Endothelial cell of umbilical vein (primary cell): ENCODE measurements at regions not wholly inside any gene's neighbourhood (a gene's known extent, or its start where the extent isn't known, plus 50 kb on each side); places are given as distances from the start of the nearest gene placed in this dataset.

Experiments
- BruUV-seq: library from RNA; stranded (reverse); fragments of 400-500 nt; replicated peaks from 2 replicates; lab custom pipeline; 2021; lab: Mats Ljungman, UMichigan
- CTCF ChIA-PET: fragments of 300-600, 350-600 bp; sonication (Branson Sonifier 250); formaldehyde crosslinking; loops from one replicate; lab custom pipeline; 2021; ENCODE audit warnings: antibody characterized with exemption, inconsistent platforms; lab: Charles Lee
- POLR2A ChIA-PET: fragments of 300-600, 350-600 bp; sonication (Branson Sonifier 250); formaldehyde crosslinking; loops from one replicate; lab custom pipeline; 2021; ENCODE audit warnings: antibody characterized with exemption, inconsistent platforms; lab: Charles Lee
- DNase-seq: peaks from one replicate; pipeline ENCODE4 v3.0.0-alpha.2; 2011; ENCODE audit warnings: low read depth, low spot score
- FAIRE-seq: peaks from 2 replicates; lab custom pipeline; 2011; peaks lifted over from hg19 to GRCh38; lab: Jason Lieb, UNC
- H2AFZ ChIP-seq: 2 replicates; pipeline ENCODE4 v1.6.0; 2012; ENCODE audit warnings: low read depth, low read length, control low read depth, inconsistent platforms
- H3K27ac ChIP-seq: 2 replicates; pipeline ENCODE4 v1.5.1; 2011; ENCODE audit warnings: low read depth, mild to moderate bottlenecking, control low read depth, low read length, moderate library complexity; ENCODE audit not compliant: insufficient read depth
- H3K27me3 ChIP-seq, 2 experiments: 2 replicates each; pipeline versions ENCODE4 v1.6.0 to v1.6.1; 2011; ENCODE audit warnings: low read length in 2 of 2, mixed read lengths in 1 of 2; ENCODE audit not compliant: control insufficient read depth in 2 of 2, insufficient read depth in 2 of 2
- H3K36me3 ChIP-seq, 2 experiments: 2 replicates in 1 of 2; 3 replicates in 1 of 2; pipeline ENCODE4 v1.5.1; 2011; ENCODE audit warnings: low read length in 2 of 2, mild to moderate bottlenecking in 1 of 2, moderate library complexity in 1 of 2; ENCODE audit not compliant: control insufficient read depth in 2 of 2, insufficient read depth in 2 of 2; ENCODE audit errors: extremely low read depth in 1 of 2
- H3K4me1 ChIP-seq: 3 replicates; pipeline ENCODE4 v1.5.1; 2011; ENCODE audit warnings: mild to moderate bottlenecking, low read length; ENCODE audit not compliant: control insufficient read depth, insufficient read depth; ENCODE audit errors: extremely low read depth
- H3K4me2 ChIP-seq: 2 replicates; pipeline ENCODE4 v1.6.1; 2011; ENCODE audit warnings: low read length, control low read depth, mixed read lengths; ENCODE audit not compliant: insufficient read depth
- H3K4me3 ChIP-seq, 3 experiments: fragments of 200-600 bp in 1 of 3; sonication (generic), shearing (Covaris generic) in 1 of 3; replicated peaks in 1 of 3; 2 replicates each; pipeline ENCODE4 v1.5.1; 2011 to 2016; ENCODE audit warnings: control low read depth in 3 of 3, low read length in 3 of 3, mild to moderate bottlenecking in 2 of 3, inconsistent platforms in 1 of 3, low read depth in 1 of 3, moderate library complexity in 1 of 3; ENCODE audit not compliant: insufficient read depth in 1 of 3
- H3K79me2 ChIP-seq: 2 replicates; pipeline ENCODE4 v1.6.0; 2012; ENCODE audit warnings: low read length, inconsistent platforms; ENCODE audit not compliant: control insufficient read depth, insufficient read depth
- H3K9ac ChIP-seq: replicated peaks from 2 replicates; pipeline ENCODE3; 2011; ENCODE audit warnings: low read length, control low read depth; ENCODE audit not compliant: insufficient read depth; ENCODE audit errors: extremely low read depth
- H3K9me1 ChIP-seq: replicated peaks from 3 replicates; pipeline ENCODE4 v1.6.0; 2011; ENCODE audit warnings: mild to moderate bottlenecking, low read length; ENCODE audit not compliant: control insufficient read depth, insufficient read depth; ENCODE audit errors: extremely low read depth
- H3K9me3 ChIP-seq: replicated peaks from 2 replicates; pipeline ENCODE4 v1.5.1; 2012; ENCODE audit warnings: low read length, inconsistent platforms; ENCODE audit not compliant: control insufficient read depth, insufficient read depth
- H4K20me1 ChIP-seq: replicated peaks from 2 replicates; pipeline ENCODE3; 2011; ENCODE audit warnings: mild to moderate bottlenecking, low read length; ENCODE audit not compliant: control insufficient read depth, insufficient read depth; ENCODE audit errors: extremely low read depth
- EZH2 ChIP-seq: IDR thresholded peaks from 2 replicates; pipeline ENCODE4 v1.6.1; 2012; ENCODE audit warnings: borderline replicate concordance, low read depth, mild to moderate bottlenecking, moderate library complexity, low read length, inconsistent platforms; ENCODE audit not compliant: severe bottlenecking
- FOS ChIP-seq: IDR thresholded peaks from 2 replicates; pipeline ENCODE4 v1.6.1; 2011; ENCODE audit warnings: mild to moderate bottlenecking, low read length, moderate library complexity, borderline replicate concordance; ENCODE audit not compliant: insufficient read depth
- GATA2 ChIP-seq: IDR thresholded peaks from 2 replicates; pipeline ENCODE4 v1.7.0; 2011; ENCODE audit warnings: low read depth, mild to moderate bottlenecking, moderate library complexity, mixed read lengths, low read length; ENCODE audit not compliant: insufficient read length, insufficient read depth
- JUN ChIP-seq: IDR thresholded peaks from 2 replicates; pipeline ENCODE4 v1.6.1; 2011; ENCODE audit warnings: borderline replicate concordance, low read depth; ENCODE audit not compliant: insufficient read length, insufficient read depth
- MAX ChIP-seq: IDR thresholded peaks from 2 replicates; pipeline ENCODE4 v1.6.1; 2011; ENCODE audit not compliant: insufficient read depth, insufficient read length
- MYC ChIP-seq: IDR thresholded peaks from one replicate; pipeline ENCODE4 v1.6.1; 2011; ENCODE audit warnings: mild to moderate bottlenecking, low read depth, low read length
- POLR2AphosphoS5 ChIP-seq: IDR thresholded peaks from 2 replicates; pipeline ENCODE4 v1.6.1; 2012; ENCODE audit warnings: low read depth, mild to moderate bottlenecking, control low read depth, low read length, moderate library complexity; ENCODE audit not compliant: insufficient read depth
- dilution Hi-C: fragments of 300-500 bp; cut with MboI; formaldehyde crosslinking; loops from one replicate; pipeline ENCODE4 v1.15.0; 2019; ENCODE audit warnings: low sequenced_read_pairs; ENCODE audit not compliant: extremely low pct_ligation_motif_present
- intact Hi-C: fragments of 100-400 bp; cut with micrococcal nuclease; formaldehyde crosslinking; loops from one replicate; pipeline ENCODE4 v1.10.0; 2022

- no peak overlapping the region for H3K9ac ChIP-seq
- H3K27ac ChIP-seq, result no peak overlapping the region
- no peaks in the 10 kb centered on the region for H3K4me1 ChIP-seq
- H3K79me2 ChIP-seq, result no peaks in the 10 kb centered on the region
- dilution Hi-C loops, result no loop called here
- no peak overlapping the region for H3K4me2 ChIP-seq
- no peak overlapping the region for H2AFZ ChIP-seq
- DNase-seq, result no peak
- no peaks in the 10 kb centered on the region for H3K9me3 ChIP-seq
- POLR2A ChIA-PET, result interaction anchor here (0.6 kb wide), 1 partner anchor 20 kb away, joined by 3 read pairs; no protein-coding TSS in a partner anchor
- CTCF ChIA-PET, result no interaction called here
- intact Hi-C loops, result no loop called here
- no peaks in the 10 kb centered on the region for H4K20me1 ChIP-seq
- no TSS peak for BruUV-seq
- no peak overlapping the region for H3K4me3 ChIP-seq
- H3K9me1 ChIP-seq, result no peaks in the 10 kb centered on the region
- no peaks in the 10 kb centered on the region for H3K36me3 ChIP-seq
- no peak for FAIRE-seq
- no peaks in the 10 kb centered on the region for H3K27me3 ChIP-seq
- TF ChIP-seq GATA2 (no peak), MAX (no peak), POLR2AphosphoS5 (no peak), FOS (no peak), MYC (no peak)
Measured at GRCh38 chr2:146642066-146642465, 1202.8 kb upstream of the ACVR2A start.

- FAIRE-seq (no peak), DNase-seq (no peak)
- intact Hi-C loops, result no loop called here
- dilution Hi-C loops, result no loop called here
- Histone ChIP-seq H3K9me1 (no peaks in the 10 kb centered on the region), H3K4me2 (no peak overlapping the region), H3K9me3 (no peaks in the 10 kb centered on the region), H2AFZ (no peak overlapping the region), H4K20me1 (no peaks in the 10 kb centered on the region), H3K36me3 (no peaks in the 10 kb centered on the region), H3K27me3 (no peaks in the 10 kb centered on the region), H3K9ac (no peak overlapping the region), H3K27ac (no peak overlapping the region), H3K79me2 (no peaks in the 10 kb centered on the region), H3K4me3 (no peak overlapping the region), H3K4me1 (no peaks in the 10 kb centered on the region)
- TF ChIP-seq FOS (no peak), EZH2 (no peak), MAX (no peak), POLR2AphosphoS5 (no peak), JUN (no peak), MYC (no peak)
- CTCF ChIA-PET, result no interaction called here
- POLR2A ChIA-PET, result no interaction called here
- BruUV-seq, result no TSS peak
Measured at GRCh38 chr2:146634230-146635097, 1210.4 kb upstream of the ACVR2A start.
